ENCODE measurements at regions not wholly inside any gene's neighbourhood (a gene's known extent, or its start where the extent isn't known, plus 50 kb on each side); places are given as distances from the start of the nearest gene placed in this dataset.

DNA sequence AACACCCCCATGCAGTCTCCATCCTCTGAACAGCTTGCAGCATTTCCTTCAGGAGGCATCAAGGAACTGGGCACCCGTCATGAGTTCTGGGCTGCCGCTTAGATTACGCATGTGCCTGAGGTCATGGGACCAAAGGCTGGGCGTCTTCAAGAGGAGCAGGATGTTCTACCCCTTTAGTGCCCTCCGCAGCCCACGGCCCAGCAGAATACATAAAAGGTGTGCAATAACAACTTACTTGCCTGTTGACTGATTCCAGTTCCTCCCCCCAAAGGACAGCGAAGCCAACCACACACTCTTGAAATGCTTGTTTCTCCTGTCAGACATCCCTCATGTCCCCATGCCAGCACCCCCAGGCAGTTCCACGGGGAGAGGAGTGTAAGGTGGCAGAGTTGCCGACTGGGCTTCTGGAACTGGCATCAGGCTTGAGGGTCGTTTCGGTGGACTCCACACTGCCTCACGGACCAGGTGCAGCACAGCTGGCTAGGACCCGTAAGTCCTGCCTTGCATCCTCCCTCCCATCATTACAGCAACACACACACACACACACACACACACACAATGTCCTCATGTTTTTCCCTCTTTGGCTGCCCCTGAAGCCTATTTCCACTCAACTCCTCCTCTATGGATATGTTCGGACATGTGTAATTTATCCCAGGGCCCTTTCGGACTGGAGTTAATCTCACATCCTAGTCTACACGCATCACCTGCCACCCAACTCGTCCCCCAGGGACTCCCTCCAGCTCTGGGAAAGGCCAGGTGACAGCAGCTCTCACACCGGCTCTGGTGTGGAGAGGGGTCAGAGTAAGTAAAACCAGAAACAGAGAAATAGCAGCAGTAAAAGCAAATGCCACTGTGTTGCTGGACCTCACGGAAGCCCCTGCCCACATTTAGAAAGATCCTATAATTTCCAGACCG is 200.7 kb downstream of the BCL11A start:
- Histone ChIP-seq H2AFZ (ENCODE audit: insufficient read depth, low read depth, low read length, poor library complexity, severe bottlenecking) (peak overlapping the region; percentile 35), H3K36me3 (replicated peaks in 1 of 2; ENCODE audit: control extremely low read depth in 1 of 2, control insufficient read depth in 1 of 2, extremely low read depth in 1 of 2, insufficient read depth in 2 of 2, low read length in 1 of 2) (no peaks in the 10 kb centered on the region), H3K4me3 (ENCODE audit: control extremely low read depth in 1 of 5, extremely low read depth in 1 of 5, insufficient read depth in 1 of 5, low read depth in 2 of 5, low read length in 4 of 5) (peak overlapping the region in 2 of 5 experiments; percentile 8 to 10), H4K20me1 (ENCODE audit: control insufficient read depth, insufficient read depth, low read length, poor library complexity, severe bottlenecking) (no peaks in the 10 kb centered on the region), H3K9me3 (ENCODE audit: control extremely low read depth in 1 of 3, control insufficient read depth in 2 of 3, insufficient read depth in 1 of 3, low read length in 2 of 3) (peaks cover 0 to 9% (median 0%) of the 10 kb centered on the region in 3 donors), H3K4me2 (replicated peaks; ENCODE audit: low read depth, low read length, poor library complexity, severe bottlenecking) (peak overlapping the region; percentile 75), H3K4me1 (ENCODE audit: control insufficient read depth in 2 of 2, insufficient read depth in 2 of 2, low read length in 2 of 2) (peaks cover 95 to 96% of the 10 kb centered on the region in 2 donors), H3K79me2 (ENCODE audit: control insufficient read depth, insufficient read depth, low read length) (peaks cover 11% of the 10 kb centered on the region), H3K9ac (ENCODE audit: low read length) (peak overlapping the region; percentile 31), H3K27ac (ENCODE audit: low read length in 2 of 2) (peak overlapping the region; percentile 95), H3K27me3 (replicated peaks in 1 of 4; ENCODE audit: control extremely low read depth in 1 of 4, control insufficient read depth in 3 of 4, insufficient read depth in 4 of 4, low read length in 3 of 4) (no peaks in the 10 kb centered on the region)
- POLR2A ChIA-PET = interaction anchor here (0.5 to 5.3 kb wide), 17 partner anchors 14 to 1412 kb away, joined by 3 to 64 read pairs (median 4); partner anchors contain the start of gene BCL11A
- peak overlapping the region; percentile 99 for H3K27ac Mint-ChIP-seq
- no peaks in the 10 kb centered on the region for H3K27me3 Mint-ChIP-seq
- peak; percentile 89 for DNase-seq
- peaks cover 2% of the 10 kb centered on the region for H3K9me3 Mint-ChIP-seq (ENCODE audit: insufficient read depth)
- ATAC-seq (ENCODE audit: low read depth) = peak; percentile 51
- H3K4me3 Mint-ChIP-seq = peak overlapping the region; percentile 54
- TF ChIP-seq, protein P1, sequence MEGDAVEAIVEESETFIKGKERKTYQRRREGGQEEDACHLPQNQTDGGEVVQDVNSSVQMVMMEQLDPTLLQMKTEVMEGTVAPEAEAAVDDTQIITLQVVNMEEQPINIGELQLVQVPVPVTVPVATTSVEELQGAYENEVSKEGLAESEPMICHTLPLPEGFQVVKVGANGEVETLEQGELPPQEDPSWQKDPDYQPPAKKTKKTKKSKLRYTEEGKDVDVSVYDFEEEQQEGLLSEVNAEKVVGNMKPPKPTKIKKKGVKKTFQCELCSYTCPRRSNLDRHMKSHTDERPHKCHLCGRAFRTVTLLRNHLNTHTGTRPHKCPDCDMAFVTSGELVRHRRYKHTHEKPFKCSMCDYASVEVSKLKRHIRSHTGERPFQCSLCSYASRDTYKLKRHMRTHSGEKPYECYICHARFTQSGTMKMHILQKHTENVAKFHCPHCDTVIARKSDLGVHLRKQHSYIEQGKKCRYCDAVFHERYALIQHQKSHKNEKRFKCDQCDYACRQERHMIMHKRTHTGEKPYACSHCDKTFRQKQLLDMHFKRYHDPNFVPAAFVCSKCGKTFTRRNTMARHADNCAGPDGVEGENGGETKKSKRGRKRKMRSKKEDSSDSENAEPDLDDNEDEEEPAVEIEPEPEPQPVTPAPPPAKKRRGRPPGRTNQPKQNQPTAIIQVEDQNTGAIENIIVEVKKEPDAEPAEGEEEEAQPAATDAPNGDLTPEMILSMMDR (IDR thresholded peaks at IDR 0.05) = no peak
- TF ChIP-seq EZH2 (IDR thresholded peaks at IDR 0.05; ENCODE audit: borderline replicate concordance, insufficient read depth, low read depth, low read length, poor library complexity, severe bottlenecking) = no peak
- CTCF ChIA-PET = interaction anchor here (0.6 to 5.2 kb wide), 26 partner anchors 10 to 464 kb away, joined by 3 to 42 read pairs (median 6); partner anchors contain the start of gene BCL11A
- H3K4me1 Mint-ChIP-seq = peaks cover 95% of the 10 kb centered on the region
- WGBS (ENCODE audit: insufficient coverage) = 18% methylated on average over 11 of the region's 20 CpGs
- intact Hi-C loops (cut with micrococcal nuclease) = loop anchor here (1.0 to 5.0 kb wide), 6 partner anchors 34 to 465 kb away; no protein-coding TSS in a partner anchor
